A673 (cell line): ENCODE measurements at regions not wholly inside any gene's neighbourhood (a gene's known extent, or its start where the extent isn't known, plus 50 kb on each side); places are given as distances from the start of the nearest gene placed in this dataset.

Experiments used
- EZH2 ChIP-seq: fragments of 200-600 bp; sonication (generic); IDR thresholded peaks from 2 replicates; pipeline ENCODE4 v1.6.1; 2017; ENCODE audit warnings: borderline replicate concordance, low read depth, mild to moderate bottlenecking, mixed read lengths, antibody characterized with exemption, low read length; ENCODE audit not compliant: poor library complexity, severe bottlenecking
- TF ChIP-seq, protein P1 (sequence below): fragments of 300-800, 200-600 bp; sonication (generic); conservative IDR thresholded peaks from 2 replicates; pipeline ENCODE4 v1.5.1; 2017; ENCODE audit warnings: low read depth, mild to moderate bottlenecking, antibody characterized with exemption, low read length, moderate library complexity, mixed read lengths

- no peak for TF ChIP-seq EZH2
- TF ChIP-seq, protein P1, sequence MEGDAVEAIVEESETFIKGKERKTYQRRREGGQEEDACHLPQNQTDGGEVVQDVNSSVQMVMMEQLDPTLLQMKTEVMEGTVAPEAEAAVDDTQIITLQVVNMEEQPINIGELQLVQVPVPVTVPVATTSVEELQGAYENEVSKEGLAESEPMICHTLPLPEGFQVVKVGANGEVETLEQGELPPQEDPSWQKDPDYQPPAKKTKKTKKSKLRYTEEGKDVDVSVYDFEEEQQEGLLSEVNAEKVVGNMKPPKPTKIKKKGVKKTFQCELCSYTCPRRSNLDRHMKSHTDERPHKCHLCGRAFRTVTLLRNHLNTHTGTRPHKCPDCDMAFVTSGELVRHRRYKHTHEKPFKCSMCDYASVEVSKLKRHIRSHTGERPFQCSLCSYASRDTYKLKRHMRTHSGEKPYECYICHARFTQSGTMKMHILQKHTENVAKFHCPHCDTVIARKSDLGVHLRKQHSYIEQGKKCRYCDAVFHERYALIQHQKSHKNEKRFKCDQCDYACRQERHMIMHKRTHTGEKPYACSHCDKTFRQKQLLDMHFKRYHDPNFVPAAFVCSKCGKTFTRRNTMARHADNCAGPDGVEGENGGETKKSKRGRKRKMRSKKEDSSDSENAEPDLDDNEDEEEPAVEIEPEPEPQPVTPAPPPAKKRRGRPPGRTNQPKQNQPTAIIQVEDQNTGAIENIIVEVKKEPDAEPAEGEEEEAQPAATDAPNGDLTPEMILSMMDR: no peak
Measured at GRCh38 chr4:119797238-119797894, 168.8 kb upstream of the PDE5A start.
